PC-9 (cell line): ENCODE measurements at regions not wholly inside any gene's neighbourhood (a gene's known extent, or its start where the extent isn't known, plus 50 kb on each side); places are given as distances from the start of the nearest gene placed in this dataset.

Source experiments
- BruUV-seq: library from RNA; stranded (reverse); fragments of 400-500 nt; replicated peaks from 2 replicates; lab custom pipeline; 2021; lab: Mats Ljungman, UMichigan
- CTCF ChIA-PET: fragments of 300-600 bp; sonication (Branson Sonifier 250); formaldehyde crosslinking; loops from one replicate; lab custom pipeline; 2022; ENCODE audit warnings: antibody characterized with exemption; lab: Charles Lee
- POLR2A ChIA-PET: fragments of 300-600 bp; sonication (Branson Sonifier 250); formaldehyde crosslinking; loops from one replicate; lab custom pipeline; 2022; ENCODE audit warnings: antibody characterized with exemption; ENCODE audit not compliant: unreplicated experiment; lab: Charles Lee
- DNase-seq, 2 experiments: peaks; one replicate each; pipeline versions ENCODE4 v3.0.0 to v3.0.0-alpha.2; 2015 to 2022; ENCODE audit warnings: mixed read lengths in 1 of 2
- H2AFZ ChIP-seq: fragments of 200-600 bp; sonication (generic); 2 replicates; pipeline ENCODE4 v1.8.1; 2017; ENCODE audit warnings: antibody characterized with exemption
- H3F3A ChIP-seq: fragments of 200-600 bp; sonication (generic); 2 replicates; pipeline ENCODE4 v1.8.1; 2017; ENCODE audit warnings: antibody characterized with exemption, mild to moderate bottlenecking, low read depth; ENCODE audit not compliant: insufficient read depth
- H3K27ac ChIP-seq: fragments of 200-600 bp; sonication (generic); 2 replicates; pipeline ENCODE4 v1.6.1; 2016; ENCODE audit warnings: mixed run types
- H3K27me3 ChIP-seq: fragments of 200-600 bp; sonication (generic); 2 replicates; pipeline ENCODE4 v1.6.1; 2016; ENCODE audit warnings: low read depth, mixed run types; ENCODE audit not compliant: insufficient read depth
- H3K36me3 ChIP-seq: fragments of 200-600 bp; sonication (generic); 2 replicates; pipeline ENCODE4 v1.6.1; 2016; ENCODE audit warnings: low read depth, mixed run types
- H3K4me1 ChIP-seq: fragments of 200-600 bp; sonication (generic); replicated peaks from 2 replicates; pipeline ENCODE4 v1.6.1; 2016; ENCODE audit warnings: mixed run types; ENCODE audit not compliant: insufficient read depth
- H3K4me2 ChIP-seq: fragments of 200-600 bp; sonication (generic); 2 replicates; pipeline ENCODE4 v1.6.1; 2017; ENCODE audit warnings: mixed run types
- H3K4me3 ChIP-seq: fragments of 200-600 bp; sonication (generic); 2 replicates; pipeline ENCODE4 v1.6.1; 2016; ENCODE audit warnings: mixed run types
- H3K79me2 ChIP-seq: fragments of 200-600 bp; sonication (generic); 2 replicates; pipeline ENCODE4 v1.6.1; 2017; ENCODE audit warnings: low read depth, mixed run types
- H3K9me2 ChIP-seq: fragments of 200-600 bp; sonication (generic); 2 replicates; pipeline ENCODE4 v1.8.1; 2017; ENCODE audit warnings: mild to moderate bottlenecking; ENCODE audit not compliant: insufficient read depth
- H3K9me3 ChIP-seq: fragments of 200-600 bp; sonication (generic); 2 replicates; pipeline ENCODE4 v1.8.1; 2016; ENCODE audit warnings: low read depth; ENCODE audit not compliant: insufficient read depth
- H4K20me1 ChIP-seq: fragments of 200-600 bp; sonication (generic); 2 replicates; pipeline ENCODE4 v1.8.1; 2017; ENCODE audit not compliant: insufficient read depth
- CTCF ChIP-seq: fragments of 200-600 bp; sonication (generic); conservative IDR thresholded peaks from 2 replicates; pipeline ENCODE4 v1.6.1; 2017; ENCODE audit warnings: mixed run types, antibody characterized with exemption, mild to moderate bottlenecking, moderate library complexity
- EZH2 ChIP-seq: fragments of 200-600 bp; sonication (generic); IDR thresholded peaks from 2 replicates; pipeline ENCODE4 v1.8.0; 2017; ENCODE audit warnings: antibody characterized with exemption, low read depth
- intact Hi-C: fragments of 100-400 bp; cut with micrococcal nuclease; formaldehyde crosslinking; loops from one replicate; pipeline ENCODE4 v1.10.0; 2022; ENCODE audit not compliant: unreplicated experiment

- no TSS peak for BruUV-seq
- Histone ChIP-seq H3K36me3 (no peaks in the 10 kb centered on the region), H3K4me3 (no peak overlapping the region), H3K9me2 (no peaks in the 10 kb centered on the region), H2AFZ (0 out of 2 replicates have a peak overlapping the region, but pooled peaks have one; percentile 14), H3K27ac (peak overlapping the region; percentile 56; the same call in 1 of the 2 replicates), H3F3A (no peaks in the 10 kb centered on the region), H3K27me3 (no peaks in the 10 kb centered on the region), H3K9me3 (no peaks in the 10 kb centered on the region), H3K4me2 (peak overlapping the region; percentile 64), H3K4me1 (peaks cover 18% of the 10 kb centered on the region), H3K79me2 (no peaks in the 10 kb centered on the region), H4K20me1 (no peaks in the 10 kb centered on the region)
- intact Hi-C loops = no loop called here
- POLR2A ChIA-PET = no interaction called here
- DNase-seq = no peak
- no peak for TF ChIP-seq CTCF
- no peak for TF ChIP-seq EZH2
- CTCF ChIA-PET = no interaction called here
These were observed 91.0 kb downstream of the SIPA1L2 start for GRCh38 chr1:232538943-232539302.

DNA sequence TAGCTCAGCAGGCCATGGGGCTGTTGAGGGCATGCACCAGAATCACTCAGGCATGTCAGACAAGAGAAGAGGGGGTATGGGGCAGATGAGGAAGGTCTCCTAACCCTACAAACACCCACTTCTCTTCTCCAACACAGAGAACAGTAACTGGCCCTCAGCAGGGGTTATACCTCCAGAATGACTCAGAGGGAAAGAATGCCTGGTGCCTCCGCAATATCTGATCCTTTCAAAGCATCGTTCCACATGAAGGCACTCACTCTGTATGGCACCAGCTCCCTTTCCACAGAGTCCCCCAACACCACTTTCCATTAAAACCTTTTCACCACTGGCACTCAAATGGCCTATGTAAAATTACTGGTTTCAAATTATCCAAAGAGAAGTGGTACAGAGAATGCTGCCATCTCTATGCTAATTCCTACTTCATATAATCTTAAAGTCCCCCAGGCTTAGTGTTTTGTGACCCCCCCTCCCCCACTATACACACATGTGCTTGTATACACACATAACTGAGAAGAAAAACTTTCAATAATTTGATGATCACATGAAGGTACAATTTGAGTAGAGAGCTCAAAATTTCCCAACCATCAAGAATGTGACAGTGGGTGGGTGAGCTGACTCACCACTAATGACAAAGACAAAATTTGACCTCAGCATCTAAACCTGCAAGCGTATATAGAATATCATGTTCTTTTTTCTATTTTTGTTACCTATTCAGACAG, 91.5 kb downstream of the SIPA1L2 start:
- H3K4me3 ChIP-seq = no peak overlapping the region
- no peaks in the 10 kb centered on the region for H3K9me3 ChIP-seq
- ChIA-PET CTCF (no interaction called here), POLR2A (no interaction called here)
- H4K20me1 ChIP-seq = no peaks in the 10 kb centered on the region
- intact Hi-C loops = no loop called here
- 0 out of 2 replicates have a peak overlapping the region, but pooled peaks have one; percentile 14 for H2AFZ ChIP-seq
- no peaks in the 10 kb centered on the region for H3K79me2 ChIP-seq
- TF ChIP-seq EZH2 (no peak), CTCF (no peak)
- H3K4me1 ChIP-seq = peaks cover 18% of the 10 kb centered on the region
- no peaks in the 10 kb centered on the region for H3K27me3 ChIP-seq
- H3F3A ChIP-seq = no peaks in the 10 kb centered on the region
- H3K4me2 ChIP-seq = peak overlapping the region; percentile 64
- no peaks in the 10 kb centered on the region for H3K36me3 ChIP-seq
- no TSS peak for BruUV-seq
- DNase-seq = peak; percentile 3 to 63
- H3K9me2 ChIP-seq = no peaks in the 10 kb centered on the region
- peak overlapping the region; percentile 56 for H3K27ac ChIP-seq

GRCh38 chr1:232534552-232535517, 95.1 kb downstream of the SIPA1L2 start:
- intact Hi-C loops = no loop called here
- H3K4me2 ChIP-seq = no peak overlapping the region
- 0 out of 2 replicates have a peak, but pooled peaks cover 4% of the 10 kb centered on the region for H3K9me3 ChIP-seq
- H2AFZ ChIP-seq = no peak overlapping the region
- H3K9me2 ChIP-seq = no peaks in the 10 kb centered on the region
- peaks cover 26% of the 10 kb centered on the region for H3K4me1 ChIP-seq
- peaks cover 9% of the 10 kb centered on the region for H3F3A ChIP-seq
- H4K20me1 ChIP-seq = no peaks in the 10 kb centered on the region
- ChIA-PET CTCF (no interaction called here), POLR2A (no interaction called here)
- no peak overlapping the region for H3K27ac ChIP-seq
- no peaks in the 10 kb centered on the region for H3K27me3 ChIP-seq
- TF ChIP-seq EZH2 = no peak
- TF ChIP-seq CTCF = no peak
- BruUV-seq = no TSS peak
- H3K79me2 ChIP-seq = no peaks in the 10 kb centered on the region
- no peaks in the 10 kb centered on the region for H3K36me3 ChIP-seq
- no peak overlapping the region for H3K4me3 ChIP-seq
- DNase-seq = no peak
